NOMO-1 (cell line): ENCODE measurements at regions not wholly inside any gene's neighbourhood (a gene's known extent, or its start where the extent isn't known, plus 50 kb on each side); places are given as distances from the start of the nearest gene placed in this dataset.

ENCODE experiments used
- DNase-seq, 2 experiments: peaks; one replicate each; lab custom pipeline; 2025; ENCODE audit not compliant: unreplicated experiment in 2 of 2; lab: John Stamatoyannopoulos, UW

GRCh38 chr6:133688705-133689492 is 200.0 kb upstream of the TCF21 start:
- DNase-seq: no peak

- no peak for DNase-seq
Observed at GRCh38 chr6:133689863-133690262, 199.1 kb upstream of the TCF21 start.

- DNase-seq: no peak
Observed at GRCh38 chr6:133693565-133693964, 195.3 kb upstream of the TCF21 start.

GRCh38 chr6:133697185-133697584 is 191.7 kb upstream of the TCF21 start:
- no peak for DNase-seq

- no peak for DNase-seq
Observed at GRCh38 chr6:133697666-133698065, 191.2 kb upstream of the TCF21 start.

GRCh38 chr6:133698272-133698671 is 190.6 kb upstream of the TCF21 start:
- no peak for DNase-seq

GRCh38 chr6:133699741-133700385 is 189.1 kb upstream of the TCF21 start:
- no peak for DNase-seq

- DNase-seq: no peak
Observed at GRCh38 chr6:133701633-133702331, 187.1 kb upstream of the TCF21 start.

GRCh38 chr6:133704371-133704770 is 184.5 kb upstream of the TCF21 start:
- DNase-seq: no peak

GRCh38 chr6:133705066-133705465 is 183.8 kb upstream of the TCF21 start:
- DNase-seq: no peak

GRCh38 chr6:133705731-133706130 is 183.2 kb upstream of the TCF21 start:
- no peak for DNase-seq

- peak in 1 of 2 experiments; percentile 2 for DNase-seq
Observed at GRCh38 chr6:133707456-133707855, 181.5 kb upstream of the TCF21 start.

- DNase-seq: no peak
Observed at GRCh38 chr6:133710826-133711225, 178.1 kb upstream of the TCF21 start.

GRCh38 chr6:133715270-133715669 is 173.6 kb upstream of the TCF21 start:
- DNase-seq: no peak

- DNase-seq: no peak
Observed at GRCh38 chr6:133724726-133725125, 164.2 kb upstream of the TCF21 start.

GRCh38 chr6:133726188-133726587 is 162.7 kb upstream of the TCF21 start:
- DNase-seq: no peak

GRCh38 chr6:133730881-133731280 is 158.0 kb upstream of the TCF21 start:
- no peak for DNase-seq

- no peak for DNase-seq
Observed at GRCh38 chr6:133740218-133740617, 148.7 kb upstream of the TCF21 start.

- no peak for DNase-seq
Observed at GRCh38 chr6:133740816-133741215, 148.1 kb upstream of the TCF21 start.

- no peak for DNase-seq
Observed at GRCh38 chr6:133741375-133741861, 147.5 kb upstream of the TCF21 start.

GRCh38 chr6:133743621-133744020 is 145.3 kb upstream of the TCF21 start:
- DNase-seq: no peak

GRCh38 chr6:133746417-133746770 is 142.5 kb upstream of the TCF21 start:
- no peak for DNase-seq
